Activated CD4-positive, alpha-beta T cell treated with anti-CD3 and anti-CD28 coated beads, Interleukin-2, amount 50 U/mL, for 16 hours (primary cell): ENCODE measurements at regions not wholly inside any gene's neighbourhood (a gene's known extent, or its start where the extent isn't known, plus 50 kb on each side); places are given as distances from the start of the nearest gene placed in this dataset.
"Not testable (repeated sequence)": the region's sequence is repeated elsewhere in the genome, so short reads cannot be mapped to it uniquely, and the experiment has no call there.

Experiments
- DNase-seq: peaks from one replicate; pipeline ENCODE4 v3.0.0-alpha.2; 2020

DNA sequence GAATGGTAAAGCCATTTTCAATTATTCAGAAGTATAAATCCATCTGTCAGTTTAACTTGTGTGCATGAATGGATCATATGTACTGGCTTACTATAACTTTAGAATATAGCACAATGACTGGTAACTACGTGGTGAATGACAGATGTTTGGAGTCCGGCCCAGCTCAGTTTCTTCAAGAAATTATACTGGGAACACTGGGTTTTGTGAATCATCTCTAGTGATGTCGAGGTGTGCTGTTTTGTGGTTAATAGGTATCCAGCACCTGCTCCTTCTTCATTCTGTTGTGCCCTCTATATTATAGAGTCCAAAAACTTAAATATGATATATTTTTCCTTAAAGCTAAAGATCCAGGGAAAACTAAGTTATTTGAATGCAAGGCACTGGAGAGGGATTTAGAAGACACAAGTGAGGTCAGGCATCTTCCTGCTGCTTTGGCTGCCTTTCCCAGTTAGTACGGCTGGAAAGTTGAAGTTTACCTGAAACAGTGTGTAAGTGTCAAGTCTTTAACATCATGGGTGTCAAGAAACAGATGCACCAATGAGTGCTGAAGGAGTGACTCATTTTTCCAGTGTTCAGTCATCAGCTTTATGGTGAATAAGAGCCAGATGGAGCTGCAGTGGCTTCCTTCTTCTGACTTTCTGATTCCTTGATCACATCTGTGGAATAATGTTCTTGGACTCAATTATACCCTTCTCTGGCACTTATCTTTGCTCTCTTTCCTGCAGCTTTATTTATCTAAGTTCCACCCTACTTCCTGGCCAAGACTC is 1079.5 kb upstream of the CELF4 start:
- DNase-seq = peak; percentile 2

DNA sequence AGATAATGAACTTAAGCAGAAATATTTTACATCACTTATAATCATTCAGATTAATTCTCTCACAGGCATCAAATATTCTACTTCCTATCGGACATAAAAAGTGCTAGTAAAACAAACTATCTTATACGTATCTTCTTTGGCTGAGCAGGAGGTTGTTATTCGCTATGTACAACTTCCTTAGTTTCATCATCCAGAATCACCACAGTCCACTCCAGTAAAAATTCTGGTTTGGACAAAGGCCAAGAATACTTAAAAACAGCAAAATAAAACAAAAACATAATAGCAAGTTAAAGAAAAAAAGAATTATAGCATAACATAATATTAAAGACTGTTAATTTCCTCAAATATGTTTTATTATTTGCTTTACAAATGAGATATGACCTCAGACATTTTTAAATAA is 1077.1 kb upstream of the CELF4 start:
- DNase-seq = no peak

DNA sequence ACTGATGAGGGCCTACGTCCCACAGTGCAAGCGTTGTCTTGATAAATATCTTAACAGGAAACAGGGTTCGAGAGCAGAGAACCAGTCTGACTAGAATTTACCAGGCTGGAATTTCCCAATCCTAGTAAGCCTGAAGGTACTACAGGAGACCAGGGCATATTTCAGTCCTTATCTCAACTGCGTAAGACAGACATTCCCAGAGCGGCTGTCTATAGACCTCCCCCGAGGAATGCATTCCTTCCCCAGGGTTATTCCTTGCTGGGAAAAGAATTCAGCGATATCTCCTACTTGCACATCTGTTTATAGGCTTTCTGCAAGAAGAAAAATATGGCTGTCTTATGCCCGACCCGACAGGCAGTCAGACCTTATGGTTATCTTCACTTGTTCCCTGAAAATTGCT is 1074.1 kb upstream of the CELF4 start:
- not testable (repeated sequence) for DNase-seq

DNA sequence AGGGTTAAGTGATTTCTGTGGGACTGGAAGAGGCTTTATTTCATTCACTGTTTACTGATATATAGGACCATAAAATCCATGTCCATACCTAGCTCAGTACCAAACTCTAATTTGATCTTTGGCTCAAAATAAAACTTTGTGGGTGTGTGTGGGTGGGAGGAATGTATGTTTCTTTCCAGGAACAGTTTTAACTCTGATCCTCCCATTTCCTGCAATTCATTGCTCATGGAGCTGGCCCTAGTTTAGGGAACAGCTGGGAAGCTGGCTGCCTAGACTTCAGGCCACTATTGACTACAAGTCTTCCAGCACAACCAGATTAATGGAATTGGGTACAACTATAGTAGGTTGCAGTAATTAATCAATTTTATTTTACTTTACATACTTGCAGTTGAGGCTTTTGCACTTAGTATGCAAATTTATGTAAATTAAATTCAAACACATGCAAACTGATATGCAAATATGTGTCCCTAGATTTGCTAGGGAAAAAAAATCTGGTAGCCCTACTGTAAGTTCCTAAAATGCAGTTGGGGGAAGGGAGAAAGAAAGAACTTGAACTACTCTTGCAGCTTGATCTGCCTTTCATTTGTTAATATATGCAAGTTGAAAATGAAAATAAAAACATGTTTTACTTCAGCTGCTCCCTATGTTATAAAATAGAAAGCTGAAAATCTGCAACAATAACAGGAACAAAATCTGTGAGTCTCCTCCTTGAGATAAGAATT is 1070.3 kb upstream of the CELF4 start:
- DNase-seq = no peak

DNA sequence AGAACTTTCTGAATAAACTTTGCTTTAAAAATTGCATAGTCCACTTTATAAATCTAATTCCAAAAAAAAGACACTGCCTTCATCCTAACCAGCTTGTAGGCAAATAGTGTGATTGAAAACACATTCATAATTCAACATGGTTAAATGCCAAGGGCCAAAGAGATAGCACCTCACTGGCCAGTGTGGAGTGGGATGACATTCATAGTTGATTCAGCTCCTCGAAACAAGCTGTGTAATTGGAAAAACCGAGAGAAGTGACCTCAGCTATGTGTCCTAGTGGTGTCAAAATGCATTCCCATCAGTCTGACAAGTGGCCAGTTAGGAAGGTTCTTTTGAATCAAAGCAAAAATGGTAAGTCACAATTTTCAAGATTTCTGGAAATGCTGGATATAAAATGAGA is 1068.5 kb upstream of the CELF4 start:
- DNase-seq = no peak

DNA sequence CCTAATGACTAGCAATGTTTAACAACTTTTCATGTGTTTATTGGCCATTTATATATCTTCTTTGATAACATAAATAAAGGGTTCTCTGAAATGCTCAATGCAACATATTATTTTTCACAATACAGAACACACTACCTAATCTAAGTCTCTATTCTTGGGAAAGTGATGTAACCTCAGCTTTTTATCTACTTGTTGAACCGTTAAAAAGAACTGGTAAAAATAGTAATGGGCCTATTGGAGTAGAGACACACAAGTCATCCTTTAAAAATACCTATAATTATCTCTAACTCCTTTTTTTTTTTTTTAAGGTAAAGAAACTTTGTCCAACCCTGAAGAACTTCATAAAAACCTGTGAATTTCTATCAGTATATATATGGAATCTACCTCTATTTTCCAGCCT is 1067.7 kb upstream of the CELF4 start:
- no peak for DNase-seq

DNA sequence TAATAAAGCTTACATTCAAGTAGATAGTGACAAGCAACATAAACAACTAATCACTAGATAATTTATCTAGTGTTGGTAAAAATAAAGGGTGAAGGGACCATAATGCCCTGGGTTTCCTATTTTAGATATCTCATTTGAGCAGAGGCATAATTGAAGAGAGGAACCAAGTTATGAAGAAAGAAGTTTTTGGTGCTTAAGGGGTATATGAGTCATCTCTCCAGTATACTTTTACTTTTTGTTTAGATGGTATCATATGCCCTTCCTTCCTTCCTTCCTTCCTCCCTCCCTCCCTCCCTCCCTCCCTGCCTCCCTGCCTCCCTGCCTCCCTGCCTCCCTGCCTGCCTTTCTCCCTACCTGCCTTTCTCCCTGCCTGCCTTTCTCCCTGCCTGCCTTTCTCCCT is 1053.5 kb upstream of the CELF4 start:
- DNase-seq = no peak

DNA sequence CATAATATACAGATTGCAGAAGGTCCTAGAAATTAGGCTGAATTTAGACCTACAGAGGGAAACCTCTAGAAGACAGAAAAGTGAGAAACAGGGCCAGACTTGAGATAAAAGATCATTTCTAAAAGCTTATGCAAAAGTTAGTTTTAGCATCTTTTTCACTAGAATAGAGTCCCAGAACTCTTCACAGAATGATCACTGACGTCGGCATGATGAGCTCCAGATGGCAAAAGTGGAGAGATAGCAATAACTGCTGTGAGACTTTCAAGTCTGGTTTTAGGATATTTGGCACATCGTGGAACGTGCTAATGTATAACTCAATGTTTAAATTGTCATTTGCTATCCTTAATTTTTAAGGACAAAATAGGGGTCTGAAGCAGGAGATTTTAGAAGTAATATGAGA is 1050.7 kb upstream of the CELF4 start:
- DNase-seq = no peak

DNA sequence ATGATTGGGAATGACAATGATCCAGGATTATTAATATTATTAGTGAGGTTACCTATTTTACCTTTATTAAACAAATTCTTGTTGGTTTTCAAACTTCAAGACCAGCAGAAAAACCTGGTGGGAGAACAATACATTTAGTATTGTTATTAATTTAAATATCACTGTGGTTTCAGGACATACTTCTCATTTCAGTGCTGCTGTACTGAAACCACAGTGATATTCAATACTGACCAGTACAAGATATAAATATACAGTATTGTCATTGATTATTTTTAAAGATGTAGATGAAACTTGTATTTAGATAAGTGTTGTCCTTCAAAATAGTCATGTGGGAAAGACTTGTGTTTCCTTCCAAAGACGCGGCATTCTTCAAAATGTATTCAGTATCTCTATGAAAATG is 1047.3 kb upstream of the CELF4 start:
- no peak for DNase-seq

DNA sequence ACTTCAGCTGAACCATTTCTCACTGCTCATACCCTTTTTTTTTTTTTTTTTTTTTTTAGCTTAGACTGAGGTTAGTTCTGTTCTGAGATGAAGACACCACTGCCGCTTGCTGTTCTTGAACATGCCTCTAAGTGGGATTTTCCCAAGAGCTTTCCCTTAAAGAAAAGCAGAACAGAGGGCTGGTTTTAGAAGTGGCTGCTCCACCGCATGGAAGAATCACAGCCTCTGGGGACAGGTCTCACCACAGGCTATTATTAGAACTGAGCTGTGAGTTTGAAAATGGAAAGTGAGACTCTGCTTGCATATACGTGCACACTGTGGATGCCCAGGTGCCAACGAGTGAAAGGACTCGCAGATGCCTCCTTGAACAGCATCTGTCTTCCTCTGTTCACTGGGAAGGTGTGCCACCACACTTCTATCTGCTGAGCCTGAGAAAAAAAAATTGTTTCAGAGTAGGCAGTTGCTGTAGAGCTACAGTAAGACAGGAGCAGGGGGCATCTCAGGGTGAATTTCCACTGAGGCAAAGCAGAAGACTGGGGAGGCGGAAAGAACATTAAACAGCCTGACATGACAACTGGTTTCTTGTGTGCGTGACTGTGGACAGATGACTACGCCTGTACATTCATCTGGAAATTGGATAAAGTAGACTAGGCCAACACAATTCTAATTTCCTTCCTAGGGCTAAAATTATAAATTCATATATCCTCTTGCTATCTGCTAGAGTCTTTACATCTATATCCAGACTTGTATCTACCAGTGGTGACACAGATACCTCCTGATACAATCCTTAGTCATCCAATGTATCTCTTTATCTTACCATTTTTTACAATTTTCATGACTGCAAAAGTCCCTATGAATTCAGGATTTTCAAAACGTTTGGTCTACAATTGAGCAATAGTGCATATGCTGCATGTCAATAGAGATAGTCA is 1045.7 kb upstream of the CELF4 start:
- peak; percentile 46 for DNase-seq

DNA sequence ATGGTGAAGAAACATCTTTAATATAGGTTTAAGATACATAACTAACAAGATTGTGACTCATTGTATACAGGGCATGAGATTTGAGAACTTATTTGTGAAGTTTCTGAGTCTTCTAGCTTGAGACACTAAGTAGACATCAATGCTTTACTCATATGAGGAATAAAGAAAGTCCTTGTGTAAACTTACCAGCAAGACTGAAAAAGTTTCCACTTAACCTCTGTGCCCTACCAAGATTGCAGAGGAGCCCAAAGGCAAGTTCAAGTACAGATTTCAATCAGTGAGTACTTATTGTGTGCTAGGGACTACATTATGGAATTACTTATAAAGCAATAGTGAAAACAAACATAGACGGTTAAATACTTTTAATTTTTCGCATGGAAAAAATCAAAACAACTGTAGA is 1041.2 kb upstream of the CELF4 start:
- peak; percentile 45 for DNase-seq

DNA sequence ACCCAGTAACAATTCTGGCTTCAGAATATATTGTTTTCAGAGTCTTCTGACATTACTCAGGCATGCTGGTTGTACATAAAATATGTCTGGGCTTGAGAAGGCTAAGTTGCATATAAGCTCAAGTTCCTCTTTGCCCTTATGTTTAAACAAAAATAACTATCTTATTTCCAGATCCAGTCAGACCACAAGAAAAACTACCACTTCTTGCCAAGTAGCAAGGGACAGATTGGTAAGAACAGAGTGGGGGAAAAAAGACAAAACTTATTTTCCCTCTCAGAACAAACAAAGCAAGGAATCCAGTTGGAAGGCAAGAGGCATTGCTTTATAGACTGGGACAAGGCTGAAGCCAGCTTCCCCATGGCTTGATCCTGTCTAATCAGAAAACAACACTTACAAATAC is 1036.7 kb upstream of the CELF4 start:
- DNase-seq = no peak

DNA sequence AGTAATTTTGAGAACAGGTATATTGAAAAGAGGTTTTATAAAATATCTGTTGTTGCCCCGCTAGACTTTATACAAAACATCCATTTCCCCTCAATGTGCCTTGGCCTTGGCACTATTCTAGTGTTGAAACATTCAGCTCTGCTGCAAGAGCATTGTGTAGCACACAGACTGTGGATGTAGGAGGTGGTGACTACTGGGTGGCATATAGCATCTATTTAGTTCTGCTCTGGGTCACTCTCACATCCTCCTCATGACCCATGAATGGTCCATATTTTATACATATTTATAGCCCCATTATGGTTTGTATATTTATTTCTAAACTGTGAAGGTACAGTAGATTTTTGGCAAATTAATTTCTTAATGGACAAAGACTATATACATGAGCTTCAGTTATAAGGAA is 1022.0 kb upstream of the CELF4 start:
- DNase-seq = no peak

DNA sequence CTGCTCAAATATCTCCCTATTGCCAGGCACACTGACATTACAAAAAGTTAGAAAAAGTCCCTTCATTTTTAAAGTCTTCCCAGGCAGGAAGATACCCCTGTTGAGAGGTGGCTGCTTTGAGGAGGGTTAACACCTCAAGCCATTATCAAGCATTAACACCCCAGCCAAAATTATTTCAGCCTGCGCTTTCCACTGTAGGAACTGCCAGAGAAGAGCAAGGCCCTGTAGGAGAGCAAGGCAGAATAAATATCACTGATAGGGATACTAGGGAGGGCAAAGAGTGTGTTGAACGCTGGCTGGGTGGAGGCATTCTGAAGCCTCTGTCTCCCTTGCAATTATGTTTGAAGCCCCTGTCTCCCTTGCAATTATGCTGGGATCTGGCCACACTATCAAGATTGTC is 1020.7 kb upstream of the CELF4 start:
- no peak for DNase-seq

DNA sequence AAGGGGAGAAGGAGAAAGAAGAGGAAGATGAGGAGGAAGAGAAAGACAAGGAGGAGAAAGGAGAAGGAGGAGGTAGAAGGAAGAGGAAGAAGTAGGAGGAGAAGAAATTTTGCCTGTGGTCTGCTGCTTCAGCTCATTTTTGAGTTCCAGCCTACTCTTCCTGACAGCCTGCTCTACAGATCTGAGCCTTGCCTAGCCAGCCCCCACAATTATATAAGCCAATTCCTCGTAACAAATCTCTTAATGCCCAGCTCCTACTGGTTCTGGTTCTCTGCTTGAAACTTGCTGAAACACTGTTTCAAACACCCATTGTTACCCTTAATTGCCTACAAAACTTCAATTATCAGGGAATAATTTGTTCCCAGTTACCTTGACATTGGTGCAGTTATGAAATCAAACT is 1014.2 kb upstream of the CELF4 start:
- no peak for DNase-seq

DNA sequence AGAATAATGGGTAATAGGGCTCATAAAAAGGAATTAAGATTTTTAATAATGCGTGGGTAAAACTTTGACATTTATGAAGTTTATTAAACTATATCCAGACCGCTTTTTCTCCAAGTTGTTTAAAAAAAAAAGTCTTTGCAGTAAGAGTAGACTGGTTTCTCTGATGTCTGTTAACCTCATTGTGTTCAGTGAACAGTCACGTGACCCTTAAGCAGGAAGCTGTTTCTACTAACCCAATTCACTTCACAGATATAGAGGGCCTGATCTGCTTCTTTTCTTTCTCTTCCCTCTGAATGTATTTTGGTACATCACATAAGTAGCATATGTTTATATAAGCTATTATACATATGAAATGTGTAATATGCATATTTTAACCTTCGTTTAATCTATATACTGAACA is 1011.3 kb upstream of the CELF4 start:
- no peak for DNase-seq

DNA sequence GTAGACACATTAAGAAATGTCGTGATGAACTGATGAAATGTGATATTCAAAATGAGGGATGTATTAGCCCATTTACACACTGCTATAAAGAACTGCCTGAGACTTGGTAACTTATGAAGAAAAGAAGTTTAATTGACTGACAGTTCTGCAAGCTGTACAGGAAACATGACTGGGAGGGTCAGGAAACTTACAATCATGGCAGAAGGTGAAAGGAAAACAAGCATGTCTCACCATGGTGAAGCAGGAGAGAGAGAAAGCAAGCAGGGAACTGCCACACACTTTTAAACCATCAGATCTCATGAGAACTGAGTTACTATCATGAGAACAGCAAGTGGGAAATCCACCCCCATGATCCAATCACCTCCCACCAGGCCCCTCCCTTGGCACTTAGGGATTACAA is 1010.8 kb upstream of the CELF4 start:
- no peak for DNase-seq

DNA sequence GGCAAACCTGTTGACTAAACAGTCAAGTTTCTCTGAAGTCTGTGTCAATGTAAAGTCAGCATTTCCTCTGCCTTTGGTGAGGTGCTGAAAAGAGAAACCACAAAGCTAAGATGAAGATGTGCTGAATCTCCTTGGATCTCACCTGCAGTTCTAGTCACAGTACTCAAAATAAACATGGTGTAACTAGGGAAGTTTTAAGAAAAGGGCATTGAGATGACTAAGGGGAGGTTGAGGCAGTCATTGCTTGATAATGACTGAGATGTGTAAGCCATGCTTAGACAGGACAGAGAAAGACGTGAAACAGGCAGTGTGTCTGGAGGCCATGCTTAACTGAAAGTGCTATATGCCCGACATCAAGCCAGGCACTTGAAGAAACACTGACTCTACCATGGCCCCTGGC is 1010.0 kb upstream of the CELF4 start:
- DNase-seq = peak; percentile 9

DNA sequence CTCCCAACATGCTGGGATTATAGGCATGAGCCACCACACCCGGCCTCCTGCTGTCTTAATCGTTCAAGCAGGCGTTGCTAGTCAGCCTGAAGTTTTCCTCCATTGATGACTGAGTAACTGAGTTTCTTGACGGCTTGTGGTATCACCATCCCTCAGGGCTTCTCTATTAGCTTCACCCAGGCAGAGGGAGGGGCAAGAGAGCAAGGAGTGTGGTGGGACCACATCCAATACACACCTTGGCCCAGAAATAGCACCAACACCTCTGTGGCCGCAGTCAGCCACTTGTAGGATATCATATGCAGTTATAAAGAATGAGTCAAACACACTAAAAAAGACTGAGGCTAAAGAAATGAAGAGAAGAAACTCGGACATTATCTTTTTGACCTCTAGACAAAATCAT is 1009.4 kb upstream of the CELF4 start:
- DNase-seq = no peak

DNA sequence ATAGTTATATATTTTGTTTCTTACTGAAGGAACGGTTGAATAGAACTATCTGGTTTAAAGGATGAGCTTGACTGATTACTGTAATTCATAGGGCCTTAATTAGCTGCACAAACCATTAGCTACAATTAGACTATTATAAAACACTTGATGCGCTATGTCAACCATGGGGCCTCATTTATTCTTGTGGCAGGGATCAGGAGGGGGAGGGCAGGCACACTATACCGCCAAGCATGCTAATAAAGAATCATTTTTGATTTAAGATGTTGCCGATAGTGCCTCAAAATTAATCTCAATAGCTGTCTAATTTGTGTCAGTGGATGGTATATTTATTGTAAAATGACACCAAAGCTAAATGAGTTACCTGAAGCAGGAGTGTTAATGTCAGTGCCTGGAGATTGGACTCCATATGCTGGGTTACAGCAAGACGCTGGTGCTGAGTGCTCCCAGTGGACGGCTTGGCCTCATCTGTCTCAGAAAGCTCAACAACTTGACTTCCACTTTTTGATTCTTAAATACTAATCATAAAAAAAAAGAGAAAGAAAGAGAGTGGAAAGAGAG is 1007.0 kb upstream of the CELF4 start:
- DNase-seq = no peak

DNA sequence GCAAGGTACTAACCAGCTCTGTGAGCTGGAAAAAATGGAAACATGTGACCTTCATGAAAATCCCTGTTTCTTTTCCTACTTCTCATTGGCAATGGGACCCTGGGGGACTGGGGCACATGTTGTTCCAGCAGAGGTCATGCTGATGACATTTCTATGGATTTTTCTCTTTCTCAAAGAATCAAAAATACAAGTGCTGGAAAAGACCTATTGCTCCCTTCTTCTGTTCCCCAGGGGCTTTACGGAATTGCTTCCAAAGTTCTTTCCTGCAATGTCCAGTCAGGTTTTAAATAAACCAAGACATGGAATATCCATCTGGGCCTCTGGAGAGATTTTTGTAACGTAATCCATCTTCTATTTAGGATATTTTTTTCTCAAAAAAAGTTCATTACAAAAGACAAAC is 1006.1 kb upstream of the CELF4 start:
- DNase-seq = no peak

DNA sequence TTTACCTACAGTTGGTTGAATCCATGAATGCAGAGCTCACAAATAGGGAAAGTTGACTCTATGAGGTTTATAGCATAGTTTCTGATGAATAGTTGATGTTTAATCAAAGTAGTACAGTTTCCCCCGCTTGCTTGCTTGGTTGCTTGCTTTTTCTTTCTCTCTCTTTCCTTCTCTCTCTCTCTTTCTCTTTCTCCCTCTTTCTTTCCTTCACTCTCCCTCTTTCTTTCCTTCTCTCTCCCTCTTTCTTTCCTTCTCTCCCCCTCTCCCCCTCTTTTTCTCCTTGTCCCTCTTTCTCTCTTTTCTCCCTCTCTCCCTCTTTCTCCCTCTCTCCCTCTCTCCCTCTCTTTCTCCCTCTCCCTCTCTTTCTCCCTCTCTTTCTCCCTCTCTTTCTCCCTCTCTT is 999.9 kb upstream of the CELF4 start:
- no peak for DNase-seq

DNA sequence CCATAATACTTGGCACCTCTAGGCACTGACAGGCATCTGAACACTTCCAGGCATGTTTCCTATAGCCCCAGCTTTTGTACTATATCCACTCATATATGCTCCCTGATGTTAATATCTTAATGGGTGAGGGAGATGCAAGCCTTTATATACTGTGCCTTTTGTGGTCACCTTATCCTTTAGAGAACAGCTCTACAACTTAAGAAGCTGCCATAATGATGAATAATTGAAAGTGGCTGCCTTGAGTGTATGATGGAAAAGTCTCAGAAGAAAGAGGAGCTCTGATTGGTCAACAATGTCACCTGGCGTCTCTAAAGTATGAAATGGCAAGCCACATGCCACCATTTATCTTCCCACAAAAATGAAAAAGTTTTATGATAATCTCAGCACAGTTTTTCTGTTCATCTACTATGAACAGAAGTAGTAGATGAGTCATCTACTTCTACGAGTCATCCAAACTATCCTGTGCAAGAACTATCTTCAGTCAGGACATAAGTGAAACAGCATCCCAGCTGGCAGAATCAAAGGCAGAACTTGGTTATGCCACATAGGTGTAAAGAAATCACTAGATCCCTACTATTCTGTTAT is 997.9 kb upstream of the CELF4 start:
- peak; percentile 14 for DNase-seq
